NOMO-1 (cell line): ENCODE measurements at regions not wholly inside any gene's neighbourhood (a gene's known extent, or its start where the extent isn't known, plus 50 kb on each side); places are given as distances from the start of the nearest gene placed in this dataset.

ENCODE experiments used
- DNase-seq, 2 experiments: peaks; one replicate each; lab custom pipeline; 2025; ENCODE audit not compliant: unreplicated experiment in 2 of 2; lab: John Stamatoyannopoulos, UW

DNA sequence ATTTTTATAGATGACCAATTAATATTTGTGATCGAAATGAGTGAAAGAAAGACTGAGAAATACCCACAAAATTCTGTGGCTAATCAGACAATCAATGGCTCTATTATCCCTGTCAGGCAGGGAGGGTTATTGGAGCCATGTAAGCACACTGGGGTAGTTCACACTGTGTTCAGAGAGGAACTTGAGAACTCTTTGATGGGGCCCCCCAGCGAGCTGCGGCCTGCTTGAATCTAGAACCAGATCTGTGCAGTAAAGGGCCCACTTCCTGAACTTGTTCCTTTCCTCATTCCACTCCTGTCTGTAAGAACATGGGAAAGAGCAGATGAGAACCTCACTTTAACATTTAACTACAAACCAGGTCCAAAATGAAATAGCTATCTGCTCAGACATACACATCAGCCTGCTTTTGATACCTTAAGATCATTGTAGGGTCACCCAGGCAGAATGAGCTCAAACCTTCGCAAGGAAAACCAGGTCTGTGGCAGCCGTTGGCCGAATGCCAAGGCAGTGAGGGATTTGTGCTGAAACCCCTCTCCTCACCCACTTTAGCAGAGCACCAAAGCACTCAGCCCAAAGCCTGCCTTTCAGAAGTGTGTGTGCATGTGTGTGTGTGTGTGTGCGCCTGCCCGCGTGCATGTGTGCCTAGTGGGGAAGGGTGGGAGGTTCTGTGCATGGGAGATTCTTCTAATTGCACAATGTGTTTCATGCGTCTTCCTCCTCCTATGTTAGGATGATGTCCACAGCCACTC, 365.6 kb upstream of the MGMT start:
- no peak for DNase-seq

DNA sequence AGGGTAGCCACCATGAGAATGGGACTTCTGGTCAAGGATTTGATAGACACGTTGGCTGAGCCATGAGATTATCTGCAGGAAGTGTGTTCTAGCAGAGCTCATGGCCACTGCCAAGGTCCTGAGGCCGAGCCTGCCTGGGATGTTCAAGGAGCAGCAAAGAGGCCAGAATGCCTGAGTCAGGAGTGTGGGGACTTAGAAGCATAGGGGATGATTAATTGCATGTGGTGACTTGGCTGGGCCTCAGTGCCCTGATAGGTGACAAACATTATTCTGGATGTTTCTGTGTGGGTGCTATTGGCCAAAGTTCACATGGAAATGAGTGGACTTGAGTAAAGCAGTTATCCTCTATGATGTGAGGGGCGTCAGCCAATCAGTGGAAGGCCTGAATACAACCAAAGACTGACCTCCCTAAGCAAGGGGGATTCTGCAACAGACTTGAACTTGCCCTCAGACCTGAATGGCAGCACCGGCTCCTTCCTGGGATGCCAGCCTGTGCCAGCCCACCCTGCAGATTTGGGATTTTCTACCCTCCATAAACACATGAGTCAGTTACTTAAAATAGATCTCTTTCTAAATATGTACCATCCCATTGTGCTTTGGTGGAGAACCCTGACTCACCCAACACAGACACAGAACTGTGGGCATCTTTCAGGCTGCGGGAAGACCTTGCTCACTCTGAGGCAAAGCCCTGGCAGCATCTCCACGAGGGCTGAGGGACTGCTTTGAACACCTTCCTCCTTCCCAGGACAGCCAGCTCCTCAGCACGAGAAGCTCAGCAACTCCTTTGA, 363.9 kb upstream of the MGMT start:
- DNase-seq: no peak

DNA sequence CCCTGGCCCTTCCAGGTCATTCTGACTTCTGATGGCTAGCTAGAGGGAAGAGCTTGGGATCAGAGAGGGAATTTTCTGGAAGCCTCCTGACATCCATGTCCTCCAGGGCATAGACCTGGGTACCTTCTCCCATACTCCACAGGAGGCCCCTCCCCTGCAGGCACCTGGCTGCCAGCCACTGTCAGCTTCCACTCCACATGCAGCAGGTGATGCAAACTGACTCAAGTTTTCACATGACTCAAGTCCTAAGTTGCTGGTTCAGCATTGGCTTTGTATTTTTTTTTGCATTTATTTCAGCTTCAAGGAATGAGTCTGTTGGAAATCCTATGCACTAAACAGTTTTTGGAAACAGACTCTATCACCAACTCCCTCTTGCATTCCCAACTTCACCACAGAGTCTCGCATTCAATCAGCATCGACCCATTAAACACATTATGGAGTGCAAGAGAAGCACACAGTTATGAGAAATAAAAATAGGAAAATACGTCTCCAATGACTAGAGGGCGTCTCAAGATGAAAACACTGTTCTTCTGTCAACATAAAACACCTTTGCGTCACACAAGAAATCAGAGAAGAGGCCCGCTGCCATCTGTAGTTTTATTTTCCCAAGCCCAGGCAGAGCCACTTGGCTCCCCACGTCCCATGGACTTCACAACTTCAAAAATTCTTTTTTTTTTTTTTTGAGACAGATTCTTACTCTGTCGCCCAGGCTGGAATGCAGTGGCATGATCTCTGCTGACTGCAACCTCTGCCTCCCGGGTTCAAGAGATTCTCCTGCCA, 362.6 kb upstream of the MGMT start:
- DNase-seq: no peak

DNA sequence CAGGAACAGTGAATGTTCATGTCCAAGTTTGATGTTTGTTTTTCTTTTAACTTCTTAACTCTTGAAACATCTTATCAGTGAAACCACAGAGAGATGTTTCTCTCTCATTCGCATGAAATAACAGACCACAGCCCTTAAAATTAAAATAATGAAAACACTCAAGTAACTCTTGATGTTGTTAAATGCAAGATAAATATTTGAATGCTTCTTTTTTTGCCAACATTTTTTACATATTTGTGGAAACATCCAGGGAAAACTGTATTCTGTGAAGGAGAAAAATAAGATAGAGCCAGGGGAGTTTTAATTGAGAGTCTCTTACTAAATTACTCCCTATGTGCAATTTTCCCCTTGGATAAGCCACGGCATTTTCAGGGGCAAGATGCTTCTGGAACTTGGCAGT, 361.8 kb upstream of the MGMT start:
- DNase-seq: no peak

DNA sequence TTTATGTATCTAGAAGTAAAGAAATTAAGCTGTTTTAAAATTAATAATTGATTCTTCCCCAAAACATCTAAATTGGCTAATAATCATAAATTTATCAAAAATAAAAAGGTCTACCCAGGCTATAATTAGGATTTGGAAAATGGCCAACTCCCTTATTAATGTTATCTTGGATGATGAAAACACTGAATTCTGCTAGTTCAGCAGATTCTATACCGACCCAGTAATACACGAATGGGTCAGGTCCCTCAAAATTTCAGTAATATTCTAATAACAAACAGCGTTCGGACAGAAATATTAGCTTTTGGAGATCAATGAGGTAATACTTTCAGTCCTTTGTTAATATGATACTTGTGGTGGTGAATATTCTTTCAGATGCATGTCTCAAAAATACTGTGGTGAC, 360.7 kb upstream of the MGMT start:
- no peak for DNase-seq

DNA sequence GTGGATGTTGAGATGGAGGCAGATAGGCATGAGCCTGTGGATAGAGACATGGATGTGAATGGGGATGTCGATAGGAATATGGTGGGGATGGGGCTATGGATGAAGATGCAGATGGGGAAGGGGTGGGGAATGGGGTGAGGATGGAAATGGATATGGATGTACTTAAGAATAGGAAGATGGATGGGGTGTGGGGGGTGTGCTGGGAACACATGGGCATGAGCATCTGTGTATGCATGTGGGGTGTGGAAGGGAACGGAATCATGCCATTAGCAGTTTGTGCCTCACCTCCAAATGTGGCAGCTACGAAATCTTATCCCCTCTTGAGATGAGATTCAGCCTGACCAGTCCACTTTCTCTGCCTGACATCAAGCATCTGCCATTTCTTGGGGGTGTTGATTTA, 359.5 kb upstream of the MGMT start:
- DNase-seq: no peak

DNA sequence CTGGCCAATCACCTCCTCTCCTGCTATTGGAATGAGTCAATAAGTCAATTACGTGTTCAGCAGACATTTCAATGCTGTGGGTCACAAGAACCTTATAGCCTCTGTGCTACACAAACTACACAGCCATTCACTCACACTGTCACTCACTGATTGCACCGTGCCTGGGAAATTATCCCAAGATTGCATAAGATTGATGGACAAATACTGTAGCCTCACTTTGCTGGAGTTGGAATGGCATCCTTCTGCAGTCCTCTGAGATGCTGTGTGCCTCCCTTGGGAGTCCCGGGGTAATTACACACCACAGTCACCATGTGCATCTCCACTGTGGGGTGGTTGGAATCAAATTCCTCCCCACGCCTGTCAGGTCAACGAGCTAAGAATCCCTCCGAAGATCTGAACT, 358.7 kb upstream of the MGMT start:
- no peak for DNase-seq

DNA sequence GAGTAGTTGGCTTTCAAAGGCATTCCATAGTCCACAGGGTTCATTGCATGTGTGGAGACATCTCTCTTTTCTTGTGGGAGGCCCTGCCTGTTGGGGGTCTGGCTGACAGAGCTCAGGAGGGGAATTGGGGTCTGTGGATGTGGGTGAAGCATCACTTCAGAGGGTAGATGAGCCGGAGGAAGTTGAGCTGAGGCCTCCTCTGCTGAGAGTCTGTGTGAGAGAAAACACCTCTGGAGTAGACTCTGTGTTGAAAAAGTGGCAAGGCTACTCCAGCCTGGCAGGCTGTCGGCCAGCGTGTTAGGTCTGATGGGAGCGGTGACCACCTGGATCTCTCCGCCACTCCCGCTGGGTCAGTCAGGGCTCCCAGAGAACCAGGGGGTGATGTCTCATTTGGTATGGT, 358.0 kb upstream of the MGMT start:
- DNase-seq: no peak

DNA sequence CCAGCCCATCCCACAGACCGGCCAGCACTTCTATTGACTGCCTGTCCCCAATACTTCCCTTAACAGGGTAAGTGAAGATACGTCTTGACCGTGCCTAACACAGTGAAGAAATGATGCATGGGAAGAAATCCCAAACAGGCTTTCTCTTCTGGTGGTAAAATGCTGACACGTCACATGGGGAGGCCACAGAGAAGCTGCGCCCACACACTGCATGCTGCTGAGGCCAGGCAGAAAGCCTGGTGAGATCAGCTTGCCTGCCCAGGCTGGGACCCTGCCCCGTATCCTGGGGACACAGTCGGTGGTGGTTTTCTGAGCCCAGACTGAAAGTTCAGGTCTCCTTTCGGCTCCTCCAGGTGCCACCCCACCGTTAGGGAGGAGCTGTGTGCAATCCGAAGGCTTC, 356.3 kb upstream of the MGMT start:
- no peak for DNase-seq

DNA sequence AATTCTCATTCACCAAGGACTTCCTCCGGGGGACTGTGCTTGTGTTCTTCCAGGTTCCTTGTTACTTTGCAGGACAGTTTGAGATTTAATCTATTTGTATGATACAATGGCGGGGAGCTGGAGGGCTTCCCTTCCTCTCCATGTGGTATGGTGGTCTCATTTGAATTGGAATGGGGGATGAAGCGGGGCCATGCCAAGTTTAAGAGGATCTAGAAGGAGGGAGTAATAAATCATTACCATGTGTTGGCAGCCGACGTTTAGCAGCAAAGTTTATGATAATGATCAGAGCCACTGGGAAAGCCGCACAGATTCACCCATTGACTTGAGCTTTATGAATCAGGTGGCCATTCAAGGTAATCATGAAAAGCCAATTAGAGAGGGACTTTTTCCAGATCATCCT, 355.1 kb upstream of the MGMT start:
- no peak for DNase-seq

DNA sequence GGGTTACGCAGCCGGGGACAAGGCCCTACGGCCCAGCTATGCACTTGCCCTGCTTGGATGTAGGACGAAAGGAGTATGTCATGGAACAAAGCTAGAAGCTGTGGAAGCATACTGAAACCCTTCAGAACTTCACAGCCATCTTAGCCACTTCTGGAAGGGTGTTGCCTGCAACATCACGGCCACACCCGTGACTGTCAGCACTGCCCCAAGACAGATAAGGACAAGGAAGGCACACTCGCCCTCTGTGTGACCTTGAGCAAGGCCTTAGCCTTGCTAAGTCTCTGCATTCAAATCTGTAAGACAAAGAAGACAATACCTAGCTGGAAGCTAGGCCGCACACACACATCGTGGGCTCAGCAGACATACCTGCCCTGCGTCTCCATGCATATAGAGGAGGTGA, 352.5 kb upstream of the MGMT start:
- DNase-seq: no peak

DNA sequence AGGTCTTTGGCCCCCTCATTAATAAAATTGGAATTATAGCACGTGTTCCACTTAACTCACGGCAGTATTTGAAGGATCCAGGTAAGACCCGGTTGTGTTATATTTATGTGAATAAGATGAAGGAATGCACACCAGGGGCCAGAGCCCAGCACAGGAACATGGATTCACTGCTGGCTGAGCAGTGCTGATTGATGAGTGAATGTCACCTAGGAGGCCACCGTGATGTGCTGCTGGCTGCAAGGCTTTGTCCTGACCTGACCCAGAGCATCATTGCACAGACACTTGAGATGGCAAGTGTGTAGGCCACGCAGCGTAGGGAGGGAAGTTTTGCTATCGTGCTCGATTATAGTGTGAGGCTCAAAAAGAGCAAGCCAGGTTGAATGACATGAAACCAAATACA, 350.7 kb upstream of the MGMT start:
- no peak for DNase-seq

DNA sequence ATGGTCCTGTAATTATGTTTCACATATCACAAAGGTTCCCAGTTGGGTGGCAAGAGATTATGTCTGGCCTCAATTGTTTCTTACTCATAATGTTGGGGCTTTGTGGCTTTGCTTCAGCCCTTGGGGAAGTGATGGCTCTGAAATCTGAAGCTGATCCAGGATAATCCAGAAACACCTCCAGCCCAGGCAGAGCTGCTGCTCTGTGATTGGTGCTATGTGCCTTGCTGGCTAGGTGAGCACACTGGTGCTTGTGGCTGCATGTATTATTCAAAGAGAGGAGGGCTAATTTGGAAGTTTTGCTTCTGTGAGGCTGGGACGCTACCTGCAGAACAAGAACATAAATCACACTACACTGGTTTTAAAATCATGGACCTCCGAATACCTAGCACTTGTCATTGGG, 346.6 kb upstream of the MGMT start:
- DNase-seq: no peak

DNA sequence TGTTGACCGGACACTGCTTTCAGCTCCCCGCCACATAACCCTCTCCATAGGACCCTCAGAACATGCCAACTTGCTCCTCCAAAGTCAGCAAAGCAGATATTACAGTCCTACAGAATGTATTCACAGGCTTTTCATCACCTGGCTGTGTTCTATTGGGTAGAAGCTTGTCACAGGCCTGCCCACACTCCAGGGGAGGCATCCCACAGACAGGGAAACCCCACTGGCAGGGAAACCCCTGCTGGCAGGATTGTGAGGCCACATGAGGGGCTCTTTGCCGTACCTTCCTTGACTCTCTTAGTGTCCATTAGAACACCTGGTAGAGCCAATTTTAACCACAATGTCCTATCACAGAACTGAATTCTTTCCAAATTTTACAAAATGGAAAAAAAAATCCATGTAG, 344.2 kb upstream of the MGMT start:
- DNase-seq: no peak

DNA sequence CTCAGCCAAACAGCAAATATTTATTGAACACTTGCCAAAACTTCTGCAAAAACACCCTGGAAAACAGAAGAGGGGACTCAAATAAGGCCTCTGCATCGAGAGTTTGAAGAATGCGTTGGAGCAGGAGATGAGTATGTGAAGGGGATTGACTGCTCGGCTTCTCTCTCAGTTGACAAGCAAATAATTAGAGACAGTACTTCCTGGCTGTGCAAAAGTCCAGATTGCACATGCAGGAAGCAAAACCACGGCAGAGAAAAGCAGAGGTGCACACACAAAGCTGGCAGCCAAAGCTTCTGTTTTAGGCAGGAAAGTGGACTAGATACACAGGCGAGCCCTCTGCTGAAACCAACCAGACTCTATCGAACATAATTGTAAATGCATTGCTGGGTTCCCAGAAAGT, 343.6 kb upstream of the MGMT start:
- no peak for DNase-seq

DNA sequence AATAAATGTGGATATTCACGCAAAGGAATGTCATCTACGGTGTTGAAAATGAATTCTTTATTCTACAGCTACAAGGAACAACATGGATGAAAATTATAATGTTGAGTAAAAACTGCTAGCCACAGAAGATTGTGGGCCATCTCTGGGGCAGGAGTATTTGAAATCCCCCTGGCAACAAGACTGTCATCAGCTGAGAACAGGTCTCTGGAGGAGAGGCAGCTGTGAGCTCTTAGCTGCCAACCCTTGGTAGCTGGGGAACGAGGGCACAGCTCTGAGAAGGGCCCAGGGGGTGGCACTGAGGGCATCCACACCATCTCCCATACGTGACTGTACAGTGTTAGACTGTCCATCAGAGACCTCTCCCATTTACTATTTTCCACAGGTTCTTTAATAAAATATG, 340.1 kb upstream of the MGMT start:
- no peak for DNase-seq

DNA sequence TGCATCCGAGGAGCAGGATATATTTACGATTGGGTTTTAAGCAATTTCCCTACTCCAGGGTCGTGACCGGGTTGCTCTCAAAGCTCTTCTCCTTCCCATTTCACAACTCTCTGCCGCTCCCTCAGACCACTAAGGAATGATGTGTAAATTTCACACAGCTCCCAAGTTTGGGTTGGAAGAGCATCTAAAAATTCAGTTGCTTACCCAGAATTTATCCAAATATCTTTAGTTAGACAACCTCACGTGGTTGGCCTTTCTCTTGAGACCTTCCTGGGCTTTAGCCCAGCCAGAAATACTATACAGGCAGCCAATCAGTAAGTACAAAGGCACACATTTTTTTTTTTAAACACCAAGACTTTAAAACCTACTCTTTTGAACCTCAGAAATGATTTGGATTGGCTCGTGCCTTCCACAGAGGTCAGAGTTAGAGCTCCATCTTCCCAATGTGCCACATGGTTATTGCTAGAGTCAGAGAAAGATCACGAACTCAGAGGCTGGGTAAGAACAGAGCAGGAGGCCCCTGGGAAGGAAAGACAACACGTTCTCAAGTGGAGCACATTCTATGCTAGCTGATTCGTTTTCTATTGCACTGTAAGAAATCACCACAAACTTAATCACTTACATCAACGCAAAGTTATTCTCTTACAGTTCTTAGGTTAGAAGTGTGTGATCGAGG, 335.4 kb upstream of the MGMT start:
- no peak for DNase-seq

DNA sequence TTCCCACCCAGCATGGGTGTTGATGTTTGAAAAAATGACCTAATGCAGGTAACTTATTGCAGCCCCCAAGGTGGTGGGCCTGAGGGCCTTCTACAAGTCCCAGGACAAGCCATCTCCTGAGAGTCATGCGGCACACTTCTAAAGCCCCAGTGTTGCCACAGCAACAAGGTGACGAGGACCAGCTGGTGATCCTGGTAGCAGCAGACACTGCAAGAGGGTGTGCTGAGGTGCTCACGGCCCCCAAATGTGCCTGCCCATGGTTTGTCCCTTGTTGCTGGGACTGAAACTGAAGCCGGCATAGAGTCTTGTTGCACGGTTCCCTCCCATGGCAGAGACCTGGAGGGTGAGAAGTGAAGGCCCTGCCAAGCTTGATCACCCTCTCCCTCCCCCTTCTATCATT, 333.2 kb upstream of the MGMT start:
- DNase-seq: no peak

DNA sequence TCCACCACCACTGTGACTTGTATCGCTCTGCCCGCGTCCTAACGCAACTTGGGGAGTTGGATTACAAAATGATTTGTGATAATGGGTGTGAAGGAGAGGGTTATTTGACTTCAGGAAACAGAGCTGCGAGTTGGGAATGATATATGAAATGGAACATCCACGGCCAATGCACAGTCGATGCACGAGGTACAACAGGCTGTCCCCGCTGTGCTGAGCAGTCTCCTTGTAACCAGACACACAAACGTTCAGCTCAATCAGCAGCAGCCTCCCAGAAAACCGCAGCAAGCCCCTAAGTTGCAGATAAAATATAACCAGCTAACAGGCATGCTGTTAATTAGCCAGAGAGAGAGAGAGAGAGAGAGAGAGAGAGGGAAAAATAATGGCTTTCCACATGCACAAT, 332.7 kb upstream of the MGMT start:
- DNase-seq: no peak

DNA sequence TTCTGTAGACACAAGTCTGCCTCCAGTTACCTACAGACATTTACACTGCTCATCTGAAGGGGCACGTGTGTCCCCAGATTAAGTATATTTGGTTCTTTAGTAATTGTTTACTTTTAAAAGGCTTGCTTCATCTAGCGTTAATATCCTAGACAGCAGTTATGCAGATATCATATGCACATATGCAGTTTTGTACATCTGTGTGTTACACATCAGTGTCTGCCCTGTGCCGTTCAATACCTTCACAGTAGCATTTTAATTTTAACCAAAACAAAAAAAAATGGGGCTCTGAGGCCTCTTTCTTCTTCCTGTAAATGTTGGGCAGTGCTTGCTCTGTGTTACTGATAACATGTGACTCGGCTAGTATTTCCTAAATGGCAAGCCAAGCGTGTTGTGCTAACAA, 331.4 kb upstream of the MGMT start:
- DNase-seq: no peak

DNA sequence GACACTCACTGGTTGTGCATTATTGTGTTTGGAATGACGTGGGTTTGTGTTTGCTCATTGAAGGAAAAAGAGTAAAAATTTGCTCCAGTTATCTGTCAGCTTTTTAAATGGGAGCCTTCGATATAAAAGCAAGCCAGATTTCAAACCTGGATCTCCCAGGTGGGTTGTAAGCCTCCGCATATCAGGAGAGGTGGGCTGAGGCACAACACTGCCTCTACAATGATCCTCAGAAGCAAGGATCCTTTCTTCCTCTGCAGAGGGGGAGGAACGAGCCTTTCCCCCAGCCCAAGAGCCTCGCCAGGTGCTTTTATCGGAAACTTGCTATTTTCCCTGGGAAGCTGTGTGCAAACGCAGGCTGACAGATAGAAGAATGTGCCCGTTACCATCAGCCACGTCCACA, 331.0 kb upstream of the MGMT start:
- DNase-seq: no peak
